NB4 (cell line): ENCODE measurements at regions not wholly inside any gene's neighbourhood (a gene's known extent, or its start where the extent isn't known, plus 50 kb on each side); places are given as distances from the start of the nearest gene placed in this dataset.
"Not testable (repeated sequence)": the region's sequence is repeated elsewhere in the genome, so short reads cannot be mapped to it uniquely, and the experiment has no call there.

Experiments used
- DNase-seq: peaks from one replicate; pipeline ENCODE4 v3.0.0; 2010; ENCODE audit warnings: low read depth
- H3K4me3 ChIP-seq: one replicate; pipeline ENCODE4 v1.5.1; 2011; ENCODE audit warnings: mild to moderate bottlenecking, low read depth, low read length, moderate library complexity
- MYC ChIP-seq: IDR thresholded peaks from 2 replicates; pipeline ENCODE4 v1.6.1; 2011; ENCODE audit warnings: low read depth, low read length
- POLR2A ChIP-seq: IDR thresholded peaks from 2 replicates; pipeline ENCODE4 v1.6.1; 2011; ENCODE audit warnings: mild to moderate bottlenecking; ENCODE audit not compliant: insufficient read length; ENCODE audit errors: extremely low read depth
- TF ChIP-seq, protein P1 (sequence below): IDR thresholded peaks from 2 replicates; pipeline ENCODE4 v1.6.1; 2011; ENCODE audit warnings: low read depth, low read length
- TF ChIP-seq, protein P2 (sequence below): IDR thresholded peaks from one replicate; pipeline ENCODE4 v1.5.1; 2012; ENCODE audit warnings: low read depth, low read length

GRCh38 chr16:16552819-16553340 is 173.9 kb downstream of the NPIPA7 start:
- not testable (repeated sequence) for DNase-seq, H3K4me3 ChIP-seq

- not testable (repeated sequence) for H3K4me3 ChIP-seq, DNase-seq
Observed at GRCh38 chr16:16559179-16559740, 180.3 kb downstream of the NPIPA7 start.

- DNase-seq, H3K4me3 ChIP-seq: not testable (repeated sequence)
Observed at GRCh38 chr16:16561532-16561931, 182.6 kb downstream of the NPIPA7 start.

DNA sequence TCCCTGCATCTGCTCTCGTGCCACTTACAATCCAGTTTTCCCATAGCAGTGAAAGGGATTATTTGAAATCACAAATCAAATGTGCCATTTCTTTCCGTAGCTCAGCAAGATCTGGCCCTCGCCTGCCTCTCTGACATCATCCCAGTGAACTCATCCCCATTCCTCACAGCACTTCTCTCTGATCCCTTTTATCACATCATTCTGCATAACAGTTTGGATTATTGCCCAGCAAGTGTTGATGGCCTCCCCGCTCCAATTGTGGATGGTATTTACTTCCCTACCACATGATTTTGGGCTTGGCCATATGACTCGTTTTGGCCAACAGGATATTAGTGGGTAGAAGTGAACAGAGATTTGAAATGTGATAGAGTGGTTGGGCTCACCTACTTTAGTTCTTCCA is 185.0 kb downstream of the NPIPA7 start:
- not testable (repeated sequence) for H3K4me3 ChIP-seq, DNase-seq

- H3K4me3 ChIP-seq, DNase-seq: not testable (repeated sequence)
Observed at GRCh38 chr16:16565326-16565725, 186.4 kb downstream of the NPIPA7 start.

- H3K4me3 ChIP-seq, DNase-seq: not testable (repeated sequence)
Observed at GRCh38 chr16:16570055-16570454, 191.1 kb downstream of the NPIPA7 start.

GRCh38 chr16:16570874-16571273 is 191.9 kb downstream of the NPIPA7 start:
- not testable (repeated sequence) for H3K4me3 ChIP-seq, DNase-seq

GRCh38 chr16:16572130-16572774 is 193.3 kb downstream of the NPIPA7 start:
- not testable (repeated sequence) for H3K4me3 ChIP-seq, DNase-seq

DNA sequence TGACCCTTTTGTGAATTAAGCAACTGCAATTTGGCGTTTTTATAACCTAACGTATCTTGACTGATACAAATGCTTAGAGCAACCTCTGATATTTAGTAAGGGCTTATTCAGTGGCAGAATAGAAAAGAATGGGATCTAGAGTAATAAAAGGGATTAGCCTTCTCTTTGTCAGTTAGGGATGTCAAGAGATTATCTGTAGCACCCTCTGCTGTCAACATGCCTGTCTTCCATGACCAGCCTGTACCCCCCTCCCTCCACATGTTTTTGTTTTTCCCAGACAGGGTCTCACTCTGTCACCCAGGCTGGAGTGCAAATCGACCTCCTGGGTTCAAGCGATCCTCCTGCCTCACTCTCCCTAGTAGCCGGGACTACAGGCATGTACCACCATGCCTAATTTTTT is 198.1 kb downstream of the NPIPA7 start:
- H3K4me3 ChIP-seq, DNase-seq: not testable (repeated sequence)

- peak; percentile 27 for DNase-seq
- H3K4me3 ChIP-seq, result no peak overlapping the region
- TF ChIP-seq MYC, result no peak
- TF ChIP-seq, protein P1, sequence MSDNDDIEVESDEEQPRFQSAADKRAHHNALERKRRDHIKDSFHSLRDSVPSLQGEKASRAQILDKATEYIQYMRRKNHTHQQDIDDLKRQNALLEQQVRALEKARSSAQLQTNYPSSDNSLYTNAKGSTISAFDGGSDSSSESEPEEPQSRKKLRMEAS, result no peak
- TF ChIP-seq POLR2A, result no peak
- TF ChIP-seq, protein P2, sequence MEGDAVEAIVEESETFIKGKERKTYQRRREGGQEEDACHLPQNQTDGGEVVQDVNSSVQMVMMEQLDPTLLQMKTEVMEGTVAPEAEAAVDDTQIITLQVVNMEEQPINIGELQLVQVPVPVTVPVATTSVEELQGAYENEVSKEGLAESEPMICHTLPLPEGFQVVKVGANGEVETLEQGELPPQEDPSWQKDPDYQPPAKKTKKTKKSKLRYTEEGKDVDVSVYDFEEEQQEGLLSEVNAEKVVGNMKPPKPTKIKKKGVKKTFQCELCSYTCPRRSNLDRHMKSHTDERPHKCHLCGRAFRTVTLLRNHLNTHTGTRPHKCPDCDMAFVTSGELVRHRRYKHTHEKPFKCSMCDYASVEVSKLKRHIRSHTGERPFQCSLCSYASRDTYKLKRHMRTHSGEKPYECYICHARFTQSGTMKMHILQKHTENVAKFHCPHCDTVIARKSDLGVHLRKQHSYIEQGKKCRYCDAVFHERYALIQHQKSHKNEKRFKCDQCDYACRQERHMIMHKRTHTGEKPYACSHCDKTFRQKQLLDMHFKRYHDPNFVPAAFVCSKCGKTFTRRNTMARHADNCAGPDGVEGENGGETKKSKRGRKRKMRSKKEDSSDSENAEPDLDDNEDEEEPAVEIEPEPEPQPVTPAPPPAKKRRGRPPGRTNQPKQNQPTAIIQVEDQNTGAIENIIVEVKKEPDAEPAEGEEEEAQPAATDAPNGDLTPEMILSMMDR, result no peak
Observed at GRCh38 chr16:16578701-16579100, 199.8 kb downstream of the NPIPA7 start.

DNA sequence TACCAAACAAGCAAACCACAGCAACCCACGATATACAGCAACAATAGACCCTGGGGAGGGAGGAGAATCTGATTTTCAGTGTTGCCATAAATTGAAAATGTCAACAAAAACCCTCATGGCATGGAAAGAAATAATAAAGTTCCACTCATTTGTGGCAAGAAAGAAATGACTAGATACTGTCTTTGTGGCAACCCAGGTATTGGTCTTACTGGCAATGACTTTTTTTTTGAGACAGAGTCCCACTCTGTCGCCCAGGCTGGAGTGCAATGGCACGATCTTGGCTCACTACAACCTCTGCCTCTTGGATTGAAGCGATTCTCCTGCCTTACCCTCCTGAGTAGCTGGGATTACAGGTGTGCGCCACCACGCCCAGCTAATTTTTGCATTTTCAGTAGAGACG is 204.0 kb downstream of the NPIPA7 start:
- H3K4me3 ChIP-seq, DNase-seq: not testable (repeated sequence)

- not testable (repeated sequence) for H3K4me3 ChIP-seq, DNase-seq
Observed at GRCh38 chr16:16586073-16586651, 207.2 kb downstream of the NPIPA7 start.

DNA sequence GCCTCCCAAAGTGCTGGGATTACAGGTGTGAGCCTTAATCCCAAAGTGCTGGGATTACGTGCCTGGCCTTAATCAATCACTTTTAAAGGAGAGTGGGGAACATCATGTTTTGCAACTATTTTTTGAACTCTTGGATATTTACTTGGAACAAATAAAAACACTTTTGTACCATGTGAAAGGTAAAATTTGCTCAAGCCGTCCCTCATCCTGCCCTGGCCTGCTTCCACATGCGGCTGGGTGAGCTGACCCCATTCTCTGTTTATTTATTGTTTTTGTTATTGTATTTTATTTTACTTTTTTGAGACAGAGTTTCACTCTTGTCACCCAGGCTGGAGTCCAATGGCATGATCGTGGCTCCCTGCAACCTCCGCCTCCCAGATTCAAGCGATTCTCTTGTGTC is 208.0 kb downstream of the NPIPA7 start:
- not testable (repeated sequence) for H3K4me3 ChIP-seq, DNase-seq

DNA sequence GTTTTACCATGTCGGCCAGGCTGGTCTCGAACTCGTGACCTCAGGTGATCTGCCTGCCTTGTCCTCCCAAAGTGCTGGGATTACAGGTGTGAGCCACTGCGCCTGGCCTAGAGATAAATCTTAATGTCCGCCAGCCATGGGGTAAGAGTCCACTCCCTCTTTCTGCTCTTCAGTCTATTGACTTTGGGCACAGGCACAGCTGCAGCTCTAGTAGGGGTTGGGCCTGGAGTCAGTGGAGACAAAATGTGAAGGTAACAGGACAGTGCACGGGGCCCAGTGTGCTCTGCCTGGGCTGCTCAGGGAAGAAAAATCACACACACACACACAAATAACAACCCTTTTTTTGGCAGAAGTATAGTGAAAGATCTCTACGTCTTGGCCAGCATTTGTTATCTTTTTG is 209.5 kb downstream of the NPIPA7 start:
- not testable (repeated sequence) for DNase-seq, H3K4me3 ChIP-seq

DNA sequence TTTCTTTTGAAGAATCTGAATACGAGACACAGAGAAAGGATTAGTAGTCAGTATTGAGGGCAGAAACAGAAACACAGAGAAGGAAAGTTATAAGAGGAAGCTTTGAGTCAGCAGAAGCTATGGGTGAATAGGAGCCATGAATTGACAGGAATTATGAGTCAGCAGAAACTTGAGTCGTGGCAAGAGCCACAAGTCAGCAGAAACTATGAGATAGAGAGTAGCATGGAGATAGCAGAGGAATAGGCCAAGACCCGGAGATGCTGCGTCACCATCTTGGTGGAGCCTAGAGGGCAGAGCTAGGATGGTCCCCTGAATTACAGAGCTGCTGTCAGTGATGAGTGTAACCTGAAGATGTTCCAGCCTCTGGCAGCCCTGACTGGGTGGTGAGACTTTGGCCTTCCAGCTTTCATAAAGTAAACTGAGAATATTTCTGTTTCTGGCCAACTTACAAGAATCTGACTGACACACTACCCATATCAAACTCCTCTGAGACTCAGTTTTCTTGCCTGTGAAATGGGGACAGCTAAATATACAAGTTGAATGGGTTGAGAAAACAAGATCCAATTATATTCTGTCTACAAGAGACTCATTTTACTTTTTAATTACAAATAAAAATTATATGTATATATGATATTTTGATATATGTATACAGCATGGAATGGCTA is 211.8 kb downstream of the NPIPA7 start:
- not testable (repeated sequence) for DNase-seq, H3K4me3 ChIP-seq
